DMS114 treated with DMSO at 0.1 percent for 48 hours (cell line): ENCODE measurements at regions not wholly inside any gene's neighbourhood (a gene's known extent, or its start where the extent isn't known, plus 50 kb on each side); places are given as distances from the start of the nearest gene placed in this dataset.
"Not testable (repeated sequence)": the region's sequence is repeated elsewhere in the genome, so short reads cannot be mapped to it uniquely, and the experiment has no call there.

Experiments
- DNase-seq: peaks from one replicate; lab custom pipeline; 2025; ENCODE audit not compliant: unreplicated experiment; lab: John Stamatoyannopoulos, UW

GRCh38 chrX:86887341-86887740, 630.3 kb upstream of the KLHL4 start:
- no peak for DNase-seq

DNA sequence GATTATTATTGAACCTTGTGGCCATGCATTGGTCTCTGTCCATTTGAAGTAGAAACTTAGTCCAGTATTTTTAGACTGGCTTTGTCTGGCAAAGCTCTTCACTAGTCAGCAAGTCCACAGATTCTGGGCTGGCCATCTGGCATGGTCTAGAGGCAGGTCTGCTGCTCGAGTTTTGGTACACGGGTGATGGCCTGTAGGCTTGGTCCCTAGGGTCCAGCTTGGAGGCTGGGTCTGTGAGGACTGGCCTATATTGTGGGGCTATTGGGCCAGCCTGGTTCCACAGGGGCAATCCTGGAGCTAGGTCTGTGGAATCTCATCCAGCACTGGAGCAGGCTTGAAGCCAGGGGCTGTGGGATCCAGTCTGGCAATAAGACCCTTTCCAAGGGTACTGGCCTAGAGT, 607.6 kb upstream of the KLHL4 start:
- DNase-seq = no peak

DNA sequence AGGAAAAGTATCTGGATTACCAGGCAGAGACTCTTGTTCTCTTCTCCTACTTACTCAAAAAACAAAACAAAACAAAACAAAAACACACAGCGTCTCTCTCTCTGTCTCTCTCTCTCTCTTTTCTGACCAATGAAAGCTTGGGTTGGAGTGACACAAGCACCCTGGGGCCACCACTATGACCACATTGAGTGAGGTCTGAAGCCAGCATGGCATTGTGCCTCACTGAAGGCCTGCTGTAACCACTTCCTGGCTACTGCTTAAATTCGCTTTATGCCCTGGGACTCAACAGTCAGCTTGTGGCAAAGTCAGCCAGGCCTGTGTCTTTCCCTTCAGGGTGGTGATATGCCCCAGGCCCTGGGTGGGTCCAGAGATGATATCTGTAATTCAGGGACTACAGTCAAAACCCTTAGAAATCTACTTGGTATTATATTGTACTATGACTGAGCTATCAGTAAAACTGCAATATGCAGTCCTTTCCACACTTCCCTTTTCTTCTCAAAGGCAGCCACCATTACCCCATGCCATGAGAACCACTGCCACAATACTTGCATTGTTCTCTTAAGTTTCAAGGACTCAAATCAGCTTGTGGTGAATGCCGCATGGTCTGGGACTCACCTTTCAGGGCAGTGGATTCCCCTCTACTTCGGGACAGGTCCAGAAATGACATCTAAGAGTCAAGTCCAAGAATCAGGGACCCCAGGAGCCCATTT, 606.8 kb upstream of the KLHL4 start:
- no peak for DNase-seq

GRCh38 chrX:86914569-86914968, 603.0 kb upstream of the KLHL4 start:
- no peak for DNase-seq

- no peak for DNase-seq
Observed at GRCh38 chrX:86917959-86918358, 599.6 kb upstream of the KLHL4 start.

DNA sequence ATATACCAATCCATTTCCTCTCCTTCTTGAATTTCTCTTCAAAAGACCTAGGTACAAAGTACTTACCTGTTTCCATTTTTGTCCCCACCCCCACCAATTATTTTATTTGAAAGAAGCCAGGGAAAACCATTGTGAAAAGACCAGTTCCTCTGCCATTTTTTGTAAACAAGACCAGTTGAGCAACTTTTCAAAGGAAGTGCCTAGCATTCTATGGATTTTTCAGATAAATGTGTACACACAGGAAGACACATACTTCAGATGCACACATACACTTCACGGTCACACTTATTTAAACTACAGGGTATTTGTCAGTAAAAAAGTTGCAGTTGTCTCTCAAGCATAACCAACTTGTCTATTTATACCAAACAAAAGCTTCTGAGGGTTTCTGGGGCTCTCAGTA, 587.2 kb upstream of the KLHL4 start:
- DNase-seq = no peak

DNA sequence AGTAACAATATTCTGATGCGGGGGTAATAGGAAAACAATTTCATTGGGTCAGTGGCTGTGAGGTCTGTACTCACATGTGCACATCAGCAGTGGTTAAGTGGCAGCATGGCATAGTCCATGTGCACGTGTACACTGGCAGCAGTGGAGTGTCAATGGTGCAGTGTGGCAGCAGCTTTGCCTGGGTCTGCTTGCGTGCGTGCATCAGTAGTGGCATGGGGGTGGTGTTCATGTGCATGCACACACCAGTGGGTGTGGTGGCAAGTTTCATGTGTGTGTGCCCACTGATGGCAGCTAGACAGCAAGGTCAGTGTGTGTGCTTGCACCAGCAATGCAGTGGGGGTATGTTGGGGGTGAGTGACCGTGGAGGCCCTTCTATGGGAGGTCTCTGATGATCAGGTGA, 581.6 kb upstream of the KLHL4 start:
- no peak for DNase-seq

DNA sequence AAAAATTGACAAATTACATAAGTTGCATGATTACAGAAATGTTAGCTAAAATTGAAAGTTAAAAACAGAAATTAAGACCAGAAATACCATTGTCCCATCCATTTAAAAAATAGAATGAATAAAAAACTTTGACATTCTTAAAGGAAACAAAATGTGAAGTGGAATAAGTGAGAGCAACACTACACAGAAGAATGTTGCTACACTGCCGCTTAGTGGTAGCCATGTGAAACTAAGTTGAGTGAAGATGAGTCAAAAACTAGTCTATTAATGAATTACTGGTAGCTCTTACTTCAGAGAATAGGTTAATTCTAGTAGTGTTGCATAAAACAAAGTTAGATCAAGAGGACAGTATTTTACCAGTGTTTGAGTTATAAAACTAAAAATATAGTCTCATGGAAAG, 571.0 kb upstream of the KLHL4 start:
- DNase-seq = peak; percentile 2

DNA sequence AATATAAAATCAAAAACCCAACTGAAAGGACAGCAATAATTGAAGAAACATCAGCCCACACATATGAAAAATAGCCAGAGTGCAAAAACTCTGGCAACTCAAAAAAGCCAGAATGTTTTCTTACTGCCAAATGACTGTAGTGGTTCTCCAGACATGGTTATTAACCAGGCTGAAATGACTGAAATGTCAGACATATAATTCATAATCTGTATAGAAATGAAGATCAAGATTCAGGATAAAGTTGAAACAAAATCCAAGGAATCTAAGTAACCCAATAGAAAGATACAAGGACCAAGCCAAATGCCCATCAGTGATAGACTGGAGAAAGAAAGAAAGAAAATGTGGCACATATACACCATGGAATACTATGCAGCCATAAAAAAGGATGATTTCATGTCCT, 553.3 kb upstream of the KLHL4 start:
- DNase-seq = no peak

- no peak for DNase-seq
Observed at GRCh38 chrX:86981326-86981879, 536.2 kb upstream of the KLHL4 start.

- DNase-seq = not testable (repeated sequence)
Observed at GRCh38 chrX:86987351-86987750, 530.3 kb upstream of the KLHL4 start.

GRCh38 chrX:87003031-87003430, 514.6 kb upstream of the KLHL4 start:
- no peak for DNase-seq

- no peak for DNase-seq
Observed at GRCh38 chrX:87005183-87005582, 512.4 kb upstream of the KLHL4 start.

GRCh38 chrX:87005885-87006284, 511.7 kb upstream of the KLHL4 start:
- DNase-seq = no peak

GRCh38 chrX:87006561-87006960, 511.0 kb upstream of the KLHL4 start:
- no peak for DNase-seq

- DNase-seq = no peak
Observed at GRCh38 chrX:87017210-87017609, 500.4 kb upstream of the KLHL4 start.

GRCh38 chrX:87033115-87033514, 484.5 kb upstream of the KLHL4 start:
- DNase-seq = not testable (repeated sequence)

DNA sequence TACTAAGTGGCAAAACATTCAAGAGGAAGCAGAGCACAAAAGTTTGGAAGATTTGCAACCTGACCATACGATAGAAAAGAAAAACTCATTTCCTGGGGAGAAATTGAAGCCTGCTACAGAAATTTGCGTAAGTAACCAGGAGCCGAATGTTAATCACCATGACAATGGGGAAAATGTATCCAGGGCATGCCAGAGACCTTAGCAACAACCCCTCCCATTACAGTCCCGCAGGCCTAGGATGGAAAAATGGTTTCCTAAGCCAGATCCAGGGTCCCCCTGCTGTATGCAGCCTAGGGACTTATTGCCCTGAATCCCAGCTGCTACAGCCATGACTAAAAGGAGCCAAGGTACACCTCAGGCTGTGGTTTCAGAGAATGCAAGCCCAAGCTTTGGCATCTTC, 472.2 kb upstream of the KLHL4 start:
- no peak for DNase-seq

DNA sequence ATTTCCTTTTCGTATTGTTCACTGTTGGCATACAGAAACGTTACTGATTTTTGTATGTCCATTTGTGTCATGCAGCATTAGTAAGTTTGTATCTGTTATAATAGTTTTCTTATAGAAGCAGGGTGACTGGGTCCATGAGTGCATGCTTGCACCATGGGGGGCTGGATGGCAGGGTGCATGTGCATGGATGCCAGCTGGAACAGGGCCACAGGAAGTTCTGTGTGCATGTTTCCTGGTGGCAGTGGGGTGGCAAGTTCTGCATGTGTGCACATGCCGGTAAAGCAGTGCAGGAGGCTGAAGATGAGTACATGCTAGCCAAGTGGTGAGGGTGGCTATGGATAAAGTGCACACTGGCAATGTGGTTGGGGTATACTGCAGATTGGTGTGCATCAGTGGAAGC, 468.0 kb upstream of the KLHL4 start:
- no peak for DNase-seq

- no peak for DNase-seq
Observed at GRCh38 chrX:87063642-87064041, 454.0 kb upstream of the KLHL4 start.

DNA sequence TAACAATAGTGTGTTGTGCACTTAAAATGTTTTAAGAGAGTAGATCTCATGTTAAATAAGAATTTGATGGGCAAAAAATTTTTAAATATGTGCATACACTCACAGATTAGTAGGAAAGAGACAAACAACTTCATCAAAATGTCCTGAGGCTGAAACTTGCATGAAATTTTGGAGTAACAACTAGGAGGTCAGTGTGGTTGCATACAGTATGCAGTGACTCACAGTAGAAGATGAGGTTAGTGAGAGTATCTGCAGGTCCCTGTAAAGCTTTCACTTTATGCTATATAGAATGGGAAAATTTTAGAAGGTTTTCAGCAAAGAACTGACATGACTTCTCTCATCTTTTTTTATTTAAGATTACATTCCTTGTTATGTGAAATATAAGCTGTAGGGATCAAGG, 453.1 kb upstream of the KLHL4 start:
- no peak for DNase-seq

GRCh38 chrX:87067795-87068369, 449.7 kb upstream of the KLHL4 start:
- DNase-seq = no peak

DNA sequence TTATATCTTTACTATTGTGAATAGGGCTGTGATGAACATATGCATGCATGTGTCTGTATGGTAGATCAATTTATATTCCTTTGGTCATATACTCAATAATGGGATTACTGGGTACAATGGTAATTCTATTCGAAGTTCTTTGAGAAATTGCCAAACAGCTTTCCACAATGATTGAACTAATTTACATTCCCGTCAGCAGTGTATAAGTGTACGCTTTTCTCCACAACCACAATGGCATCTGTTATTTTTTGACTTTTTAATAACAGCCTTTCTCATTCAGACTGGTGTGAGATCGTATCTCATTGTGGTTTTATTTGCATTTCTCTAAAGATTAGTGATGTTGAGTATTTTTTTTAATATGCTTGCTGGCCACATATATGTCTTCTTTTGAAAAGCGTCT, 439.4 kb upstream of the KLHL4 start:
- DNase-seq = no peak
